Activated naive CD4-positive, alpha-beta T cell treated with anti-CD3 and anti-CD28 coated beads, Interleukin-2, amount 50 U/mL, for 24 hours (primary cell): ENCODE measurements at regions not wholly inside any gene's neighbourhood (a gene's known extent, or its start where the extent isn't known, plus 50 kb on each side); places are given as distances from the start of the nearest gene placed in this dataset.
A peak's percentile ranks its signal among the peaks of the same experiment; 100 is the strongest.

Experiments used
- H3K27ac Mint-ChIP-seq: one replicate; pipeline ENCODE4 v1.8.0; 2021; ENCODE audit warnings: mild to moderate bottlenecking, mixed read lengths
- H3K27me3 Mint-ChIP-seq: one replicate; pipeline ENCODE4 v1.8.0; 2021; ENCODE audit warnings: mixed read lengths
- H3K36me3 Mint-ChIP-seq: one replicate; pipeline ENCODE4 v1.8.0; 2021; ENCODE audit warnings: mixed read lengths
- H3K4me1 Mint-ChIP-seq: one replicate; pipeline ENCODE4 v1.8.0; 2021; ENCODE audit warnings: mixed read lengths
- H3K4me3 Mint-ChIP-seq: one replicate; pipeline ENCODE4 v1.8.0; 2021; ENCODE audit warnings: mild to moderate bottlenecking, mixed read lengths
- H3K9me3 Mint-ChIP-seq: one replicate; pipeline ENCODE4 v1.8.0; 2021; ENCODE audit warnings: mixed read lengths

- Mint-ChIP-seq H3K4me3 (no peak overlapping the region), H3K9me3 (no peaks in the 10 kb centered on the region), H3K4me1 (no peaks in the 10 kb centered on the region), H3K27ac (no peak overlapping the region), H3K36me3 (no peaks in the 10 kb centered on the region), H3K27me3 (peaks cover 5% of the 10 kb centered on the region)
Measured at GRCh38 chr11:45538939-45539338, 126.5 kb downstream of the CHST1 start.

- peaks cover 5% of the 10 kb centered on the region for H3K27me3 Mint-ChIP-seq
- H3K4me3 Mint-ChIP-seq: no peak overlapping the region
- H3K27ac Mint-ChIP-seq: no peak overlapping the region
- no peaks in the 10 kb centered on the region for H3K36me3 Mint-ChIP-seq
- H3K4me1 Mint-ChIP-seq: no peaks in the 10 kb centered on the region
- H3K9me3 Mint-ChIP-seq: no peaks in the 10 kb centered on the region
Measured at GRCh38 chr11:45538363-45538762, 127.1 kb downstream of the CHST1 start.

GRCh38 chr11:45537614-45538013 lies 127.8 kb downstream of the CHST1 start:
- H3K27me3 Mint-ChIP-seq: peaks cover 5% of the 10 kb centered on the region
- no peaks in the 10 kb centered on the region for H3K36me3 Mint-ChIP-seq
- H3K4me1 Mint-ChIP-seq: no peaks in the 10 kb centered on the region
- H3K9me3 Mint-ChIP-seq: no peaks in the 10 kb centered on the region
- H3K27ac Mint-ChIP-seq: no peak overlapping the region
- H3K4me3 Mint-ChIP-seq: no peak overlapping the region

GRCh38 chr11:45535033-45535432 lies 130.4 kb downstream of the CHST1 start:
- H3K27ac Mint-ChIP-seq: no peak overlapping the region
- H3K27me3 Mint-ChIP-seq: peaks cover 2% of the 10 kb centered on the region
- H3K36me3 Mint-ChIP-seq: no peaks in the 10 kb centered on the region
- H3K9me3 Mint-ChIP-seq: no peaks in the 10 kb centered on the region
- no peak overlapping the region for H3K4me3 Mint-ChIP-seq
- no peaks in the 10 kb centered on the region for H3K4me1 Mint-ChIP-seq

DNA sequence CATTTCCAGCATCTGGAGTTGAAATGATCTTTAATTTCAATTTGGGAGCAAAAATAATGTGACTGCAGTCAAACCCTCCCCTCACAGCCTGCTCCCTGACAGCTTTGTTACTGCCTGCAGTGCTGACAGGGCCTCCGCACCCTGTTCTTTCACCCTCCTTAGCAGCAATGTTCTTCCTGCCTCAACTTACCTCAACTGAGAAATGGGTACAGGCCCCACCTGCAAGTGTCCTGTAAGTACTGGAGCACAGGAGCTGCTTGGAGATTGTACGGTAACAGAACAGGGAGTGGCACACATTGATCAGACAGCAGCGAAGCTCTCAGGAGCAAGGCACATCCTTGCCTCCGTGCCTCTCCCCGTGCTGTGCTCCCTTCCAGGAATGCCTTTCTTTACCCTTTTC lies 131.3 kb downstream of the CHST1 start:
- Mint-ChIP-seq H3K36me3 (no peaks in the 10 kb centered on the region), H3K4me3 (no peak overlapping the region), H3K27ac (no peak overlapping the region), H3K4me1 (no peaks in the 10 kb centered on the region), H3K9me3 (no peaks in the 10 kb centered on the region), H3K27me3 (peaks cover 2% of the 10 kb centered on the region)

- Mint-ChIP-seq H3K4me3 (no peak overlapping the region), H3K27ac (peak overlapping the region; percentile 56), H3K4me1 (no peaks in the 10 kb centered on the region), H3K27me3 (peaks cover 2% of the 10 kb centered on the region), H3K36me3 (no peaks in the 10 kb centered on the region), H3K9me3 (no peaks in the 10 kb centered on the region)
Measured at GRCh38 chr11:45532546-45532945, 132.9 kb downstream of the CHST1 start.

DNA sequence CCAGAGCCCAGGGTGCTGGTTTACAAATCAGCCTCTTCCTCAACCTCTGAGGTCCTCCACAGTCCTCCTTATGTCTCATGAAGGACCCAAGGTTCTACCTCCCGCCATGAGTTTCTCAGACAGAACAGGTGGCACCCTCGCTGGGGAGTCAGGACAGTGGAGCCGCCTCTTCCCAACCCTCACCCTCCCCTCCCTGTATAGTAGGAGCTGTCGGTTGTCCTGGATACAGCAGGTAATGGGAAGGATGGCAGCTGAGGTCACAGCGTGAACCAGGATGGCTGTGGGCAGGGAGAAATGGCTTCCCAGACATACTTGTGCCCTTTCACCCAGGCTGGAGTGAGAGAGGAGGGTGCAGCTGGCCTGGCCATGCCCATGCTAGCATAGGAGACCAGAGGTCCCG lies 134.6 kb downstream of the CHST1 start:
- Mint-ChIP-seq H3K27ac (no peak overlapping the region), H3K4me1 (no peaks in the 10 kb centered on the region), H3K36me3 (no peaks in the 10 kb centered on the region), H3K4me3 (no peak overlapping the region), H3K9me3 (no peaks in the 10 kb centered on the region), H3K27me3 (peaks cover 2% of the 10 kb centered on the region)

GRCh38 chr11:45530111-45530510 lies 135.3 kb downstream of the CHST1 start:
- H3K4me3 Mint-ChIP-seq: no peak overlapping the region
- no peaks in the 10 kb centered on the region for H3K4me1 Mint-ChIP-seq
- H3K36me3 Mint-ChIP-seq: no peaks in the 10 kb centered on the region
- peaks cover 2% of the 10 kb centered on the region for H3K27me3 Mint-ChIP-seq
- no peaks in the 10 kb centered on the region for H3K9me3 Mint-ChIP-seq
- H3K27ac Mint-ChIP-seq: no peak overlapping the region

DNA sequence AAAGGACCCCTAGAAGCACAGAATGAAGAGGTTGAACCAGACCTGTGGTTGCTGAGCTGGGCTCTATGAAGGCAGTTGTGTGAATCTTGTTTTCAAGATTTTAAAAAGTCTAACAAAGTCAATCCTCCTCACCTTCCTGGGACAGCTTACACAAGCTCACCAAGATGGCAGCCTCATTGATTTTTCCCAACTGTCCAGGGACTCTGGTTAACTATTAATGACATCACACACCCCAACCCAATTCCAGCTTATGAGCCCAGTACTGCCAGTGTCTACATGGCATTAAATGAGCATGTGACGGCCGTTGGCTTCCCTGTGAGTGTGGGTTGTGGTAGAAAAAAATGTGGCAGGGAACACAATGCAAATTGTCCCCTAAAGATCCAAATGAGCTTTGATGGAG lies 137.0 kb downstream of the CHST1 start:
- no peaks in the 10 kb centered on the region for H3K36me3 Mint-ChIP-seq
- H3K4me3 Mint-ChIP-seq: no peak overlapping the region
- no peaks in the 10 kb centered on the region for H3K4me1 Mint-ChIP-seq
- no peak overlapping the region for H3K27ac Mint-ChIP-seq
- peaks cover 2% of the 10 kb centered on the region for H3K27me3 Mint-ChIP-seq
- no peaks in the 10 kb centered on the region for H3K9me3 Mint-ChIP-seq

DNA sequence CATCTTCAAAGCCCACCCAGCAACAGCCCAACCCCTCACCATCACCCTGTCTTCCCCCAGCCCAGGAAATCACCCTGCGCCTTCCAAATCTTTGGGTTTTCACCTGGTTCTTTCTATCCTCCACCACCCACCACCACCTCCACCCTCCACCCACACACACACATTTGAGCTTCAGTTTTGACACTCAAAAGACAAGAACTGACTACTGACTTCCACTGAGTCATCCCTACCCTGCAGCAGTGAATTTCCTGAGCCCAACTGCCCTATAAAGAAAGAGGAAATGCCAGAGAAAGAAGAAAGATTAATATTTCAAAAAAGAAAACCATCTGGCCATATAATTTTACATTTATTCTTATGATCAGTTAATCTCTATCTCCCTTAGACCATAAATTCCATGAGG lies 137.5 kb downstream of the CHST1 start:
- Mint-ChIP-seq H3K36me3 (no peaks in the 10 kb centered on the region), H3K27ac (no peak overlapping the region), H3K4me3 (no peak overlapping the region), H3K27me3 (peaks cover 2% of the 10 kb centered on the region), H3K4me1 (no peaks in the 10 kb centered on the region), H3K9me3 (no peaks in the 10 kb centered on the region)

GRCh38 chr11:45525393-45525792 lies 140.0 kb downstream of the CHST1 start:
- Mint-ChIP-seq H3K9me3 (no peaks in the 10 kb centered on the region), H3K4me3 (no peak overlapping the region), H3K27ac (no peak overlapping the region), H3K27me3 (no peaks in the 10 kb centered on the region), H3K4me1 (no peaks in the 10 kb centered on the region), H3K36me3 (no peaks in the 10 kb centered on the region)

GRCh38 chr11:45523760-45524159 lies 141.7 kb downstream of the CHST1 start:
- H3K4me3 Mint-ChIP-seq: no peak overlapping the region
- no peak overlapping the region for H3K27ac Mint-ChIP-seq
- H3K9me3 Mint-ChIP-seq: no peaks in the 10 kb centered on the region
- no peaks in the 10 kb centered on the region for H3K27me3 Mint-ChIP-seq
- H3K36me3 Mint-ChIP-seq: no peaks in the 10 kb centered on the region
- H3K4me1 Mint-ChIP-seq: no peaks in the 10 kb centered on the region

- Mint-ChIP-seq H3K4me1 (no peaks in the 10 kb centered on the region), H3K9me3 (no peaks in the 10 kb centered on the region), H3K27ac (no peak overlapping the region), H3K4me3 (no peak overlapping the region), H3K27me3 (no peaks in the 10 kb centered on the region), H3K36me3 (no peaks in the 10 kb centered on the region)
Measured at GRCh38 chr11:45518833-45519535, 146.4 kb downstream of the CHST1 start.

- Mint-ChIP-seq H3K4me1 (no peaks in the 10 kb centered on the region), H3K27ac (no peak overlapping the region), H3K27me3 (no peaks in the 10 kb centered on the region), H3K4me3 (no peak overlapping the region), H3K9me3 (no peaks in the 10 kb centered on the region), H3K36me3 (no peaks in the 10 kb centered on the region)
Measured at GRCh38 chr11:45518141-45518832, 147.1 kb downstream of the CHST1 start.

- Mint-ChIP-seq H3K36me3 (no peaks in the 10 kb centered on the region), H3K9me3 (no peaks in the 10 kb centered on the region), H3K4me3 (no peak overlapping the region), H3K4me1 (no peaks in the 10 kb centered on the region), H3K27me3 (no peaks in the 10 kb centered on the region), H3K27ac (no peak overlapping the region)
Measured at GRCh38 chr11:45517171-45517770, 148.2 kb downstream of the CHST1 start.

DNA sequence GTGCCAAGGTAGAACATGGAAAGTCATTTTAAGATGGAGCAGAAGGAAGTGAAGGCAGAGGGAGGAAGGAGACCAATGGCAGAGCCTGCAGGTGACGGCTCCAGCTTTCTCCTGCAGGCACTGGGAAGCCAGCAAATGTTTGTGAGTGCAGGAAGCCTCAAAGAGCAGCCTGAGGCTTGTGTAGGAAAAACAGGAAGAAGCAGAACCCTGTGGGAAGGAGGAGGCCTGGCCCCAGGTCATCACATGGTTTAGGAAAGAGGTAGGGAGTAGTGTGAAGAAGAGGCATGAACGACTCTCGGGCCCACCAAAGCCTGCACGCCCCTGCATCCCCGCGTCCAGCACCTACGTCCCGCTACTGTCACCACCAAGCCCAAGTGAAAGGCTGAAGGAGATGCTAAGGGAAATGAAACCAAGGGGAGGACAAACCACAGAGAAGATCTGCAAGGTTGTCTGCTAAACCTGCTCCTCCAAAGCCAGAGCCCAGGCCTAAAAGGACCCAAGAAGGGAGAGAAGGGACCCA lies 151.5 kb downstream of the CHST1 start:
- Mint-ChIP-seq H3K9me3 (no peaks in the 10 kb centered on the region), H3K27ac (no peak overlapping the region), H3K4me1 (no peaks in the 10 kb centered on the region), H3K27me3 (no peaks in the 10 kb centered on the region), H3K4me3 (no peak overlapping the region), H3K36me3 (no peaks in the 10 kb centered on the region)
